ENCODE measurements at regions not wholly inside any gene's neighbourhood (a gene's known extent, or its start where the extent isn't known, plus 50 kb on each side); places are given as distances from the start of the nearest gene placed in this dataset.

DNA sequence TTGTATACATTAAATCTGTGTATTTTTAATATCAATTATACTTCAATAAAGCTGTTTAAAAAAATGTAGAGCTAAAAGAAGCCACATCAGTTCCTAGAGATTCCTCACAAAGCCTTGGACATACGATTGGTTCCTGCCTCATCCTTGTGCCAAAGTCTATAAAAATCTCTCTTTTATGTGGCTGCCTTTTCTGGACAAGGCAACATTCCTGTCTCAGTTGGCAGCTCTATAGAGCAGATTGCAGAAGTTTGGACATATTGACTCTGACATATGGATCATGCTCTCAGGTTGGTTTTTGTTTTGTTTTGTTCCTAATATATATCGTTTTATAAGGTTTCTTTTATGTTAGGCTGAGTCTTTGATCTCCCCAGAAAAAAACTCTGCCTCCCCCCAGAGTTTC lies 148.9 kb downstream of the MAFB start:
- no peak for DNase-seq (ENCODE audit: low spot score)

DNA sequence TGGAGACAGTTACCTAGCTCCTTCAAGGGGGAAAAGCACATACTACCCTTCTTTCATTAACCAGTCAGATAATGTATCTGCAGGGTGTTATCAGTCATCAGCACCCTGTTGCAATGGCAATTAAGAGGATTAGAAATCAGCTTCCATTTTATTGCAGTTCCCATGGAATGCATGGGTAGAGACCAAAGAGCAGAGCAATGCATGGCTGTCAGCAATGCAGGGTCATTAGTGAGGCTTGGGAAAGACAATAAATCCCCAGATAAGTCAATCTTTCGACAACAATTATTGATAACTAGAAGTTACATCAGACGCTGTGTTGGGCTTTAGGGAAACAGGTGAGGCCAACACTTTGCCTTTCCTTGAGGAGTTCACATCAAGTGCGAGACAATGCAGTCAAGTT lies 150.9 kb downstream of the MAFB start:
- DNase-seq (ENCODE audit: low spot score): no peak

DNA sequence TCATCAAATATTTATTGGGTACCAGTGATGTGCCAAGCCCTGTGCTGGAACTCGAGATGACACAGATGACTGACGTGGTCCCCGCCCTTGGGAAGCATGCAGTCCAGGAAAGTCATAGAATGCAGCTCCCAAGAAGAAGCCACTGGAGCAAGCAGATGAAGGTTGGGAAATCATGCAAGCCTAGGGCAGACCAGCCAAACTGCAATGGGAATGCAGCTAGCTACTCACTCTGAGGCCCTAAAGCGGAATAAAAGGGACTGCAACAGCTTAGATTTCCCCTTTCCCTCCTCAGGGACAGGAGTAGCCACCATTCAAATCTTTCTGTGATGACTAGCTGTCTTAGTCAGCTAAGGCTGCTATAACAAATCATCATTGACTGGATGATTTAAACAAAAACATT lies 152.2 kb downstream of the MAFB start:
- peak; percentile 34 for DNase-seq (ENCODE audit: low spot score)

DNA sequence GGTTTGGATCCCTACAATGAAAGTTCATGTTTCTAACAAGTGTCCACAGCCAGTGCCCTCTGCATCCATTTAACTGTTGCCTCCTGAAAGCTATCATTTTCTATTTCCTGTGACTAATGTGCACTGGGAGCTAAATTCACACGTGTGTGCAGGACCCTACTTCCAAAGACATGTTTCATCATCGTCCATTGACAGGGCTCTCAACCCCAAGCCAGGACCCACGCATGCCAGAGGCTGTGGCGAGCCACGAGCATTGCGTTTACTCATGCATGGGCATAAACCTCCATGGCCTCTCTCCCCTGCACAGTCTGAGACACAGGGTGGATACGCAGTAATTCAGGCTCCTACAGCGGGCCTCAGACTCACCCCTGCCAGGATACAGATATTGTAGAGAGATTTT lies 153.2 kb downstream of the MAFB start:
- no peak for DNase-seq (ENCODE audit: low spot score)

DNA sequence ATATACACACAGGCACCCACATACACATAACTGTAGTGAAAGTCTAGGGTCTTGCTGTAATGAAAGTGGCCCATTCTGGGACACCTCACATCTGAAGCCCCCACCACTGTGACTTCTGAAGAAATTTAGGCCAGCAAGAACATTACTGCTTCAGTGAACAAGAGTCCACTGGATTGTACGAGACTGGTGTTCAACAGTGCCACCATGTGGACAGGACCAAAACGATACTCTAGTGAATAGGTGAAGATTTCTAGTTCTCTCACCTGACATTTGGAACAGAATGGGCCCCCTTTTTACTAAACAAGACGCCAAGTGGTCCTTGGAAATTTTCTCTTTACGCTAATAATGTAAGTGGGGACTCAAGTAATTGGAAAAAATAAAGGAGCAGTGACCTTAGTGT lies 156.9 kb downstream of the MAFB start:
- no peak for DNase-seq (ENCODE audit: low spot score)

DNA sequence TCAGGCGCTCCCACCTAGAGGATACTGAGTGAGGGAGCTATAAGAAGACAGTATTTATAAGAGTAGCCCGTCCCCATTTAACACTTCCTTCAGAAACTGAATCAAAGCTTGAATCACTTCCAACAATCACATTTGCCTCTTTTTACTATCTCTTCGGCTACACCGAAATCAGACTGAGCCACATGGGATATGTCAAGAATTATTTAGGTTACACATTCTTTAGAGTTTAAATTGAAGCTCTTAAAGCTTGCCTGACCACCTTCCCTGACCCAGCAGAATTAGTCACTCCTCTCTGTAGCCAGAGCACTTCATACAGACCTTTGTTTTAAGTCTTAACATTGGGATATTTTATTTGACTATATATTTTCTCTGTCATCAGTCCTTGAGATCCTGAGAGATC lies 163.7 kb downstream of the MAFB start:
- no peak for DNase-seq (ENCODE audit: low spot score)

DNA sequence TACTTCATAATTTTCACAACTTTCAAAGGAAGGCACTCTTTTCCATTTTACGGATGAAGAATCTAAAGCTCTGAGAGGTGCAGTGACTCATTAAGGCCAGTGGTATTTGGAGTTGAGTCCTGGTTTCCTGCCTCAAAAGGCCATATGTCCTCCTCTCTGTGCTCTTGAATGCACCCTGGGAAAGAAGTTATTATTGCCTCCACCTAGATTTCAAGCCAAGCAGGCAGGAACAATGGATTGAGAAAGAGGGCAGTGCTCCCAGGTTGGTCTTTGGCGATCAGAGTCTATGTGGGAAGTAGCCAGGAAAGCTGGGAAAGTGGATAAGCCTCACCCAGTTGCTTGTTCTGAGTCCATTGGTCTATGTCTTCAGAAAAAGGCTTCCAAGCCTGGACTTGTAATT lies 165.0 kb downstream of the MAFB start:
- DNase-seq (ENCODE audit: low spot score): no peak

DNA sequence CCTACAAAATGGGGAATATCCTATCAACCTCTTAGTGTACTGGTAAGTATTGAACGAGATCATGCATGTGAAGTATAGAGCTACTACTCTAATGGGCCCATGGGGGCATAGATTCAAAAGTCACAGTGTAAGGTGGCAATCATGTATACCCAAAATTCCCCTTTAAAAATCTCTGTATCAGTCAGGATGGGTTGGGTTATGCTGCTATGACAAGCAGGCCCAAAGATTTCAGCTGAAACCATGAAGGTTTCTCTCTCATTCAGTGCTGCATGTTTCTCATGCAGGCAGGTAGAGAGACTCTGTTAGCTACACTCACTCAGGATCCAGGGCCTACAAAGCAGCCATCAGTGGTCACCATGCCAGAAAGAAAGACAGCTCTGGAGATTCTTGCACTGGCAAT lies 166.6 kb downstream of the MAFB start:
- no peak for DNase-seq (ENCODE audit: low spot score)

DNA sequence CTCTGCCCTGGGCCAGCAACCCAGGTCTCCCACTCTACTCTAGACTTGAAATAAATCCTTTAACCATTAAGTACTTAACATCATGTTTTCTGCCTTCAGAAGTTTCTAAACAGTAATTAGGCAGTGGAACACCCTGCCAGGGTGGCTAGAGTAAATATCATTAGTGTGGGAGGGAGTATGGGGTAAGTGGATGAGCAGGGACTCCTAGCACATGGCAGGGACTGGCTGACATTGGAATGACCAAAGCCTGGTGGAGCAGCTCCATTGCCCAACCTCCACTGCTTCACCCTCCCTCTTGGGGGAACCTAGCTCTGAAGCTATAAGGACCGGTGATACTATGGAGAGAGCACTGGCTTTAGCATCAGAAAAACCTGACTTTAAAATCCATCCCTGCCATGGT lies 167.1 kb downstream of the MAFB start:
- no peak for DNase-seq (ENCODE audit: low spot score)

DNA sequence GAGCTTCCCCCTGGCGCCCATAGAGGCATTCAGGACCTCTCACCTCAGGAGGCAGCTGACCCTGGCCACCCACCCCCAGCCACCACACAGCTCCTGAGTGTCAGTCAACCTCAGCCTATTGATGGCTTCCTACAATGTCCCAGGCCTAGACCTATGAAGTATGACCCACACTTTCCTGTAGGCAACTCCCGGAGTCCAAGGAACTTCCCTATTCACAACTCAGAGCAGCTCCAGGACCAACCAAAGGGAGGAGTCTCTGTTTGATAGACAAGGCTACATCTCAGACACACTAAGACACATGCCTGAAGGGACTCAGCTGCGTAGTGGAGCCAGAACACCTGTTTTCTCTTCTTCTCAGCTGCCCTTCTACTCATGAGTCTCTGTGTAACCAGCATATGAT lies 169.1 kb downstream of the MAFB start:
- no peak for DNase-seq (ENCODE audit: low spot score)

DNA sequence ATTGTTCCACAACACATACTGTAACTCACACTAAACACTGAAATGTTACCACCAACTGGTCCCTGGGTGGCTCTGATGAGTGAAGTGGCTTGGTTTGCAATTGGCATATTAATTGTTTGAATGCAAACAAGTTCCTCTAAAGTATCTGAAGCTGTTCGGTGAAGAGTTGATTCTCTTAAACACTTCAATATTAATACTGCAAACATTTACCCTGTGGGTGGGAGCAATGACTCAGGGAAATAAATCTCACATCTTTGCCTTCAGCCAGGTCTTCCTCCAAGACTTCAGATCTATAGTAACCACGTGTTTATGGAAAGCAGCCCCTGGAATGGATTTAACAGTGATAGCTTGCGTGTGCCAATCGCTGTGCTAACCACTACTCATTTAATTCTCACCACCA lies 176.0 kb downstream of the MAFB start:
- DNase-seq (ENCODE audit: low spot score): no peak

DNA sequence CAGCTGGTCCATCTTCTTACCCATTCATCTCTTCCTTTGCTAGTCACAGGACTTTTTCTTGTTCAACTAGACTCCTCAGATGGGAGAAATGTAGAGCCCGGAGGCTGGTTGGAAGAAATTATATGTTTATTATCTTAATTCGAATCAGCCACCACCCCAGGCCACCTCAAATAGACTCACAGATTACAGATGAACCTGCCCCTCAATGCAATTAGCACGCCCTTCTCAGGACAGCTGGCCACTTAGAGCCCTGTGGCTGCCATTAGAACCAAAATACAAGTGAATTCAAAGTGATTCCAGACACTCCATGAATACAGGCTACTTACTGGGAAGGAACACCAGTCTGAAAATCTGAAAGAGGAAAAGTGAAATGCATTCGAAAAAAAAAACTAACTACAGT lies 176.4 kb downstream of the MAFB start:
- DNase-seq (ENCODE audit: low spot score): no peak

DNA sequence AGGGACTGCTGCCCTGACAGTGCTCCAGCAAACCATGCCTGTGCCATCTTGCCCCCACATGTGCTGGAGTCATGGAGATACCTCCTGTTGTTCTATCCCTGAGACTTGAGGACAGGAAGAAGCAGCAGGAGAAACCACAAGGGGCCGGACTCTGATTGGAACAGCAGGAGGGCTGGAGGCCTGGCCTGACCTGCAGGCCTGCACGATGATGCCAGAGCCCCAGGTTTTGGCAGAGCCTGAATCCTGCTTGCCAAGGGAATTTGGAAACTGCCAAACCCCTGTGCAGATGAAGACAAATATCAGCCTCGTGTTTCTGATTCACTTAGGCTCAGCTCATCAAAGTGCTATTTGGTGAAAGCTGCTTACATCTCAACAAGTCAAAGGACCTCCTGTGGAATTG lies 177.6 kb downstream of the MAFB start:
- DNase-seq (ENCODE audit: low spot score): peak; percentile 77

DNA sequence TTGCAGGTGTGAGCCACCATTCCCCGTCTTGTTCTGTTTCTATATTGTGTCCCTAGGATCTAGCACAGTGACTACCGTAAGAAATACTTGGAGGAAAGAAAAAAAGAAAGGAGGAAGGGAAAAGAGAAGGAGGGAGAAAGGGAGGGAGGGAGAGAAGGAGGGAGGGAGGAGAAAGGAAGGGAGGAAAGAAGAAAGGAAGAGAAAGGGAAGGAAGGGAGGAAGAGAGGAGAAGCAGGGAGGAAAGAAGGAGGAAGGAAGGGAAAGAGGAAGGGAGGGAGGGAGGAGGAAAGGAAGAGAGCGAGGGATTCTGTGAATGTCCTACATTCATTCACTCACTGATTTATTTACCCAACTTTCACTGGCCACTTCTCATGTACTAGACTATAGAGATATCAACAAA lies 178.4 kb downstream of the MAFB start:
- DNase-seq (ENCODE audit: low spot score): no peak

DNA sequence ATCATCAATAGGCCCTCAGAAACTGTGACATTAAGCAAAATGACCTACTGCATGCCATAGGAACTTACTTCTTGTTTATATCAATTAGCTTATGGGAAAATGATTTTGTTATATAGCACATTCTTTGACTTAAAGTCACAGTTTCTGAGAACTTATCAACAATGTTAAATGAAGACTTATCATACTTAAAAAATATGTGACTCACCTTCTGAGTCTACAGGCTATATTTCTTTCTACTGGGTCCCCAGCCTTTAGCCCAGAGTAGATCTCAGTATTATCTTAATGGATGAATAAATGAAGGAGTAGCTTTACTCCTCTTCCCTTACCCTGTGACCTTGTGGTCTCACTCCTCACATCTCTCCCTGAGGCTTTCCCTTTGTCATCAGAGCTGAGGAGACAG lies 180.2 kb downstream of the MAFB start:
- no peak for DNase-seq (ENCODE audit: low spot score)

DNA sequence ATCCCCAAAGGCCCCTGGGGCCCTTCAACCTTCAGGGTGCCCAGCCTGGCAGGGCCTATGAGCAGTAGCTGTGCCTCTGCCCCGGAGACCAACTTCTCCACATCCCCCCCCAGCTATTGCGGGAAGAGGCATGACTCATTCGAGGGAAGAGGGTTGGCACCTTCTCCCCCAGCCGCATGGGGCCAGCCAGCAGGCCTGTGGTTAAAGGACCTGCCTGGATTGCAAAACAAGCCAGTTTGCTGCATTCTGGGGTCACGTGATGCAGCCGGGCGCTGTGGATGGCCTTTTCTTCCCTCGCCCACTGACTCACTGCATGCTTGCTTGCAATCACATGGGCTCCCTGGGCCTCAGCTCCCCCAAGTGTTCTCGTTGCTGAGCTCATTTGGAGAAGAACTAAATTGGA lies 182.5 kb downstream of the MAFB start:
- DNase-seq (ENCODE audit: low spot score): peak; percentile 98

DNA sequence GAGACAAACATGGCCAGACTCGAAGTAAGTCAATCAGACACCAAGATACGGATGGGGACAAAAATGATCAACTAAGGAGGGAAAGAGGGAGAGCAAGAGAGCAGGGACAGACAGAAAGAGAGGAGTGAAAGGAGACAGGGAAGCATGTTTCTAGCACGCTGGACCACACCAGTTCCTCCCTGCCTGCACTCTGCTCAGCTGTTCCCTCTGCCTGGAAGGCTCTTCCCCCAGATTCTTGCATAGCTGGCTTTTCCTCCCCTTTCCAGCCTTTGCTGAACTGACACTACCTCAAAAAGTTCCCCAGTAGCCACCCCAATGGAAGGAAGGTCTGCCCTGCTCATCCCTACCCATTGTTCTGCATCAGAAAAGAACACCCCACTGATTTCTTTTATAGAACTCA lies 185.9 kb downstream of the MAFB start:
- DNase-seq (ENCODE audit: low spot score): no peak

DNA sequence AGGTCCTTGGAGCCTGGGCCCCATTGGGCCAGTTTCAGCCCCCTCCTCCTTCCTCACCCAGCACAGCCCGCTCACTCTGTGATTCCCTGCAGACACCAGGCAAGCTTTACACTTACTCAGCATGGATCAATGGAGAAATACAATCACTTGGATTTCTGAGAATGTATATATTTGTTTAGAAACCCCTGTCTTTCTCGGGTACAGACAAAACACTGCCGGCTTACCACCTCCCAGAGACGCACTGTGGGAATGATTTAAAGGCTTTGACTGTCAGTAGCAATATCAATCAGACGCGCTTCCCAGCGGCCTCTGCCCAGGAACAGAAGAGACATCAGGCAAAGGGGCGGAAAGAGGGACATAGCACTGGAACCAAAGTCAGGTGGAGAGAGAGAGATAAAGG lies 186.5 kb downstream of the MAFB start:
- DNase-seq (ENCODE audit: low spot score): no peak

DNA sequence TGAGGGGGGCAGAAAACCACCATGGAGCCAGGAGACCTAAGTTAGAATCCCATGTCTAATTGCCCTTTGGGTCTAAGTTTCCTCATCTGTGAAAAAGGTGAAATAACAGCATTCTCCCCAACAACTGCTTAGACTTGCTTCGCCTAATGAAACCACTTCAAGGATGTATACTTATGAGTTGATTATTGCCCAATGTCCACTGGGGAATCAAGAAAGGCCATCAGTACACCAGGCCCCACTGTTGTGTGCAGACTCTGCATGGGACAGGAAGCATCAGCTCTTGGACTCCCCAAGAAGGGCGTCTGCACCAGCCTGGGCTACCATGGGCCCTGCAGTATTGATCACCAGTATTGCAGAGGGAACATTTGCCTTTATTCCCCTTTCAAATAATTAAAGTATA lies 189.6 kb downstream of the MAFB start:
- no peak for DNase-seq (ENCODE audit: low spot score)

DNA sequence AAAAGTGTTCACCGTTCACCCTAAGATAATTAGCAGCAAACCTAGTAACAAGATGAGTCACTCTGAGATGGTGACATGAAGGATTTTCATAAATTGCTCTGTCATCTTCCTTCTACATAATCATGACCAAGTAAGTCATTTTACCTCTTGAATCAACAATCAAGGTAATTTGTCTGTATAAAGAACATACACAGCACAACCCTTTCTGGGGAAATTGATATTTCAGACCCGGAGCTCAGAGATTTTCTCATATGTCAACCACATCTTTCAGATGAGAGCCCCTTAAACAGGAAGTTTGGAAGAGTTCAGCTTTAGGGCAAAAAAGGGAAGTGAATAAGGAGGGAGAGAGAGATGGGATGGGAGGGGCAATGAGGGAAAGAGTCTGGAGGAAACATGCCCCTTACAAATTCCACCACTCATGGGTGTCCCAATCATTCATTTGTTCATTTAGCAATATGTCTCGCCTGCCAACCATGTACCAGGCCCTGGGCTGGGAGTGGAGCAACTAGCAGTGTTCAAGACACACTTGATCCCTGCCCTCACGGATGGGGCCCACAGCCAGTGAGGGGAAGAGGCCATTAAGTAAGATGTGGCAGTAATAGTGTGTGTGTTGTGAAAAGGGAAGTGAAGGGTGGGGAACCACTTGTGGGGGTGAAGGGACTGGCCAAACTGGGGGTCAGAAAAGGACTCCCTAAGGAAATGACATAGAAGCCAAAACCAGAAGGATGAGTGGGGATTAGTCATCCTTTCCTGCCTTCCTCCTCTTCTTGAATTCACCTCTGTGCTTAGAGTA lies 190.9 kb downstream of the MAFB start:
- DNase-seq (ENCODE audit: low spot score): no peak

DNA sequence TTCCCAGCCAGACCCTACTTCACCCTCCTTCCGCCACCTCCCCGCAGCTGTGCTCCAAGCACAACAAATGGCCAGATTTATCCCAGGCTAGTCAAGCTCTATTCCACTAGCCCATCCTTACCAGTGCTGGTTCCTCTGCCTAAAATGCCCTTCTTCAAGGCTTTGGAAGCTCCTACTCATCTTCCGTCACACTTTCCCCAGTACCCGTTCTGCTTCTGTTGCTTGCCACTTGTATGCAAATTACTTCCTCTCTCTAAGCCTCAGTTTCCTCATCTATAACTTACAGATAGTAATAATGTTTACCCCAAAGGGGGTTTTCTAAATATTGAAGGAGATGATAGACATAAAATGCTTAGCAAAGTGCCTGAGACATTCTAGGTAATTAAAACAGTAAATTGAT lies 193.1 kb downstream of the MAFB start:
- no peak for DNase-seq (ENCODE audit: low spot score)

DNA sequence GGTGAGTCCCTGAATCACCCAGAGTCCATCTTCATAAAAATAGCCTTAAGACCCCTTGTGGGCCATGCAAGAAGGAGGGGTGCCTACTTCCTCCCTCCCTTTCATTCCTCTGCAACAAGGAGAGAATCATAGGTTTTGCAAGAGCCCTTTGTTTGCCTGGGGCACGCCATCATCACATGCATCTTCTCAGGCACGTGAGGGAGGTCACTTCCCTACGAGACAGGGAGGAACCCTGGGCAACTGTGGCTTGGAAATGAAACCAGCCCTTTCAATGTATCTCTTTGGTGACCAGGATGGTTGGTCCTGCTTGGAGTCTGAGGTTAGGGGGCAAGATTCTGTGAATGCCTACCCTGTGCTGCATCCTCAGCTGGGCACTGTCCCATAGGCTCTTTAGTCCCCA lies 194.8 kb downstream of the MAFB start:
- DNase-seq (ENCODE audit: low spot score): no peak

DNA sequence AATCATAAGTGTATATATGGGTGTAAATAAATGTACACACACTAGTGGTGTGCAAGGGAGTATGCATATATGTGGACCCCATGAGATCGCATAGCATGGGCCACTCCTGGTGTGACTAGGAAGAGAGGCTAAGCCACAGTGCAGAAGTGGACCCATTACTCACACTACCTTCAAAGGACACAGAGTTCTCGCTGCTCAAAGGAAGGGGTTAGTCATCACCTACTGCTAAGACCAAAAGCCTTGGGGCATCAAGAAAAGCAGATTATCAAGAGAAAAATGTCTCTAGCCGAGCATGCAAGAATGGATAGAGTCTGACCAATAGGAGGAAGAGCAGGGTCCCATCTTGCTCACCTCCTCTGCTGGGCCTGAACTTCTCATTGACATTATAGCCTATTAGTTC lies 195.5 kb downstream of the MAFB start:
- no peak for DNase-seq (ENCODE audit: low spot score)

DNA sequence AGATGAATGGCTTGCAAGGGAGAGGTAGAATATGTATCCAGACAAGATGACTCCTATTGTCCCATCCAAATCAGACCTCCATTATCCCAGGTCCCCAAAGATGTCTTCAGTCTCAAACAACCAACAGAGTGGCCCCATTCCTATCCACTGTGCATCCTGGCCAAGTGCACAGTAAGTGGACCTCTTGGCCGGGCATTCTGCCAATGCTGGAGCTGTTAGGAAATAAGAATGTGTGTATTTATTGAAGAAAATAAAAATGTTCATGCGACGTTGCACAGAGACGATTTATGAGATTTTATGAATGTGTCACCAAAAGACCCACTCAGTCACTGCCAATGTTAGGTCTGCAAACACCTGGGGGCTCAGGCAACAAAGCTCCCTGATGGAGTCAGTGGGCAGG lies 196.0 kb downstream of the MAFB start:
- peak; percentile 45 for DNase-seq (ENCODE audit: low spot score)
